ENCODE measurements at regions not wholly inside any gene's neighbourhood (a gene's known extent, or its start where the extent isn't known, plus 50 kb on each side); places are given as distances from the start of the nearest gene placed in this dataset.

- Histone ChIP-seq H3K36me3 (no peaks in the 10 kb centered on the region), H3K27me3 (no peaks in the 10 kb centered on the region), H3K4me3 (replicated peaks in 1 of 3) (no peak overlapping the region), H3K9me3 (no peaks in the 10 kb centered on the region), H3K27ac (no peak overlapping the region), H3K4me1 (peaks cover 6 to 7% of the 10 kb centered on the region in 2 donors)
- 55 to 79% methylated on average over 1 of the region's 1 CpG for WGBS, 2 donors
- intact Hi-C loops (cut with DNase I), result no loop called here
- DNase-seq, result no peak
- no peak for TF ChIP-seq POLR2A (IDR thresholded peaks at IDR 0.05)
- no peak for TF ChIP-seq CTCF (IDR thresholded peaks at IDR 0.05)
Observed at GRCh38 chr3:171950373-171950772, 89.0 kb upstream of the FNDC3B start.

GRCh38 chr3:171951597-171951996 lies 87.8 kb upstream of the FNDC3B start:
- peaks cover 10 to 11% of the 10 kb centered on the region in 2 donors for H3K4me1 ChIP-seq
- 82 to 100% methylated on average over 1 of the region's 1 CpG for WGBS, 2 donors
- no peak for TF ChIP-seq POLR2A (IDR thresholded peaks at IDR 0.05)

GRCh38 chr3:171953301-171954022 lies 85.9 kb upstream of the FNDC3B start:
- Histone ChIP-seq H3K4me3 (replicated peaks in 1 of 3) (no peak overlapping the region), H3K4me1 (peaks cover 9% of the 10 kb centered on the region in 2 donors), H3K27ac (no peak overlapping the region), H3K27me3 (no peaks in the 10 kb centered on the region), H3K36me3 (no peaks in the 10 kb centered on the region), H3K9me3 (no peaks in the 10 kb centered on the region)
- 71 to 75% methylated on average over 7 of the region's 7 CpGs for WGBS, 2 donors
- TF ChIP-seq CTCF (IDR thresholded peaks at IDR 0.05), result no peak
- no peak for TF ChIP-seq POLR2A (IDR thresholded peaks at IDR 0.05)
- intact Hi-C loops (cut with DNase I), result no loop called here
- no peak for DNase-seq

More at GRCh38 chr3:171951597-171951996, 87.8 kb upstream of the FNDC3B start:
- H3K27ac ChIP-seq, result no peak overlapping the region
- intact Hi-C loops (cut with DNase I), result no loop called here
- no peaks in the 10 kb centered on the region for H3K36me3 ChIP-seq
- DNase-seq, result no peak
- H3K4me3 ChIP-seq (replicated peaks in 1 of 3), result no peak overlapping the region
- H3K27me3 ChIP-seq, result no peaks in the 10 kb centered on the region
- H3K9me3 ChIP-seq, result no peaks in the 10 kb centered on the region

GRCh38 chr3:171954690-171955383 lies 84.5 kb upstream of the FNDC3B start:
- no peak for DNase-seq
- Histone ChIP-seq H3K27me3 (no peaks in the 10 kb centered on the region), H3K27ac (no peak overlapping the region), H3K4me3 (replicated peaks in 1 of 3) (no peak overlapping the region), H3K36me3 (no peaks in the 10 kb centered on the region), H3K9me3 (no peaks in the 10 kb centered on the region), H3K4me1 (peaks cover 5 to 6% of the 10 kb centered on the region in 2 donors)
- TF ChIP-seq POLR2A (IDR thresholded peaks at IDR 0.05), result no peak
- TF ChIP-seq CTCF (IDR thresholded peaks at IDR 0.05), result no peak
- intact Hi-C loops (cut with DNase I), result no loop called here
- WGBS, 2 donors, result 53 to 60% methylated on average over 6 of the region's 6 CpGs

- Histone ChIP-seq H3K27me3 (no peaks in the 10 kb centered on the region), H3K4me3 (replicated peaks in 1 of 3) (no peak overlapping the region), H3K9me3 (no peaks in the 10 kb centered on the region), H3K36me3 (no peaks in the 10 kb centered on the region), H3K27ac (no peak overlapping the region), H3K4me1 (peaks cover 5 to 6% of the 10 kb centered on the region in 2 donors)
- TF ChIP-seq CTCF (IDR thresholded peaks at IDR 0.05) (no peak), POLR2A (IDR thresholded peaks at IDR 0.05) (no peak)
- intact Hi-C loops (cut with DNase I), result no loop called here
- no peak for DNase-seq
- 93 to 99% methylated on average over 3 of the region's 3 CpGs for WGBS, 2 donors
Observed at GRCh38 chr3:171955598-171955997, 83.8 kb upstream of the FNDC3B start.

Measured in thyroid gland (tissue), 4 donors.